ENCODE measurements at regions not wholly inside any gene's neighbourhood (a gene's known extent, or its start where the extent isn't known, plus 50 kb on each side); places are given as distances from the start of the nearest gene placed in this dataset.

GRCh38 chr18:64438178-64438577, 289.3 kb upstream of the LINC00305 start:
- no peak for TF ChIP-seq CTCF (IDR thresholded peaks at IDR 0.05; ENCODE audit: poor library complexity)
- TF ChIP-seq EZH2phosphoT487 (IDR thresholded peaks at IDR 0.05; ENCODE audit: low read depth, severe bottlenecking, unreplicated experiment) = no peak

Data from hepatocyte (in vitro differentiated cells).